HepG2 (cell line): ENCODE measurements at regions not wholly inside any gene's neighbourhood (a gene's known extent, or its start where the extent isn't known, plus 50 kb on each side); places are given as distances from the start of the nearest gene placed in this dataset.

Source experiments
- ATAC-seq: fragments of 200-7000 bp; cut with Tn5 transposase; 3 replicates; pipeline ENCODE4 v1.9.1; 2020; ENCODE audit warnings: mild to moderate bottlenecking, moderate library complexity
- BruUV-seq: library from RNA; stranded (reverse); fragments of 400-500 nt; replicated peaks from 2 replicates; lab custom pipeline; 2021; lab: Mats Ljungman, UMichigan
- CTCF ChIA-PET: fragments of 300-600 bp; formaldehyde crosslinking; extraction: SDS; loops from one replicate; lab custom pipeline; 2021; ENCODE audit warnings: low total read pairs, inconsistent platforms, low intra/inter-chr PET ratio; lab: Yijun Ruan, JAX
- POLR2A ChIA-PET: fragments of 350-600 bp; sonication (Branson Sonifier 250); formaldehyde crosslinking; loops from one replicate; lab custom pipeline; 2020; ENCODE audit warnings: antibody characterized with exemption, inconsistent platforms; lab: Yijun Ruan, JAX
- DNase-seq: peaks from one replicate; pipeline ENCODE4 v3.0.0-alpha.2; 2015; ENCODE audit warnings: low spot score
- FAIRE-seq: peaks from 3 replicates; lab custom pipeline; 2011; peaks lifted over from hg19 to GRCh38; lab: Jason Lieb, UNC
- H2AFZ ChIP-seq: one replicate; pipeline ENCODE4 v1.6.1; 2011; ENCODE audit warnings: low read length, inconsistent platforms
- H3K27ac ChIP-seq: fragments of 300-600 bp; 3 replicates; pipeline ENCODE4 v1.8.0; 2011; ENCODE audit warnings: mixed run types, mild to moderate bottlenecking, mixed read lengths, low read length, inconsistent platforms; ENCODE audit not compliant: insufficient read depth; ENCODE audit errors: extremely low read length
- H3K27me3 ChIP-seq, 2 experiments: fragments of 200-600 bp in 1 of 2; 2 replicates in 1 of 2; 3 replicates in 1 of 2; pipeline versions ENCODE4 v1.6.0 to v1.8.0; 2011; ENCODE audit warnings: low read length in 2 of 2, mild to moderate bottlenecking in 2 of 2, moderate library complexity in 2 of 2, inconsistent platforms in 1 of 2; ENCODE audit not compliant: insufficient read depth in 2 of 2, control insufficient read depth in 1 of 2
- H3K36me3 ChIP-seq, 2 experiments: fragments of 200-600 bp in 1 of 2; replicated peaks in 1 of 2; 2 replicates in 1 of 2; 3 replicates in 1 of 2; pipeline versions ENCODE4 v1.5.1 to v1.8.0; 2011; ENCODE audit warnings: low read length in 2 of 2, inconsistent platforms in 1 of 2; ENCODE audit not compliant: insufficient read depth in 2 of 2, control insufficient read depth in 1 of 2
- H3K4me1 ChIP-seq: 2 replicates; pipeline ENCODE4 v1.5.1; 2012; ENCODE audit warnings: low read length, inconsistent platforms; ENCODE audit not compliant: insufficient read depth
- H3K4me2 ChIP-seq: 2 replicates; pipeline ENCODE4 v1.6.0; 2011; ENCODE audit warnings: low read depth, low read length, inconsistent platforms
- H3K4me3 ChIP-seq, 3 experiments: fragments of 200-600 bp in 1 of 3; sonication (generic), shearing (Covaris generic) in 1 of 3; replicated peaks in 1 of 3; 2 replicates each; pipeline ENCODE4 v1.5.1; 2011 to 2016; ENCODE audit warnings: low read length in 3 of 3, inconsistent platforms in 2 of 3, low read depth in 2 of 3, mild to moderate bottlenecking in 2 of 3, control low read depth in 1 of 3, mixed read lengths in 1 of 3; ENCODE audit not compliant: insufficient read depth in 1 of 3
- H3K79me2 ChIP-seq: one replicate; pipeline ENCODE4 v1.6.1; 2011; ENCODE audit warnings: low read length, inconsistent platforms; ENCODE audit not compliant: insufficient read depth
- H3K9ac ChIP-seq: 2 replicates; pipeline ENCODE4 v1.6.0; 2011; ENCODE audit warnings: mild to moderate bottlenecking, low read depth, low read length, inconsistent platforms; ENCODE audit not compliant: insufficient read depth
- H3K9me3 ChIP-seq: 2 replicates; pipeline ENCODE4 v1.5.1; 2012; ENCODE audit warnings: mild to moderate bottlenecking, low read length
- H4K20me1 ChIP-seq: 2 replicates; pipeline ENCODE4 v1.6.0; 2011; ENCODE audit warnings: inconsistent platforms, mild to moderate bottlenecking, low read length, moderate library complexity; ENCODE audit not compliant: insufficient read depth
- FIP1L1 ChIP-seq: fragments of 200-400 bp; formaldehyde crosslinking; IDR thresholded peaks from 2 replicates; pipeline ENCODE4 v1.6.1; 2018; ENCODE audit warnings: low read depth, mild to moderate bottlenecking, low read length, moderate library complexity, borderline replicate concordance; ENCODE audit not compliant: insufficient read depth
- HOXA9 ChIP-seq: sonication (generic); formaldehyde crosslinking; IDR thresholded peaks from 2 replicates; pipeline ENCODE4 v1.8.1; 2022; ENCODE audit warnings: missing genetic modification reagents, mild to moderate bottlenecking, moderate library complexity, borderline replicate concordance
- JUND ChIP-seq: sonication (generic); formaldehyde crosslinking; IDR thresholded peaks from 2 replicates; pipeline ENCODE4 v1.8.0; 2022; ENCODE audit warnings: mild to moderate bottlenecking, missing genetic modification reagents
- MTA1 ChIP-seq: sonication (generic); formaldehyde crosslinking; IDR thresholded peaks from 2 replicates; pipeline ENCODE4 v1.4.0; 2020; ENCODE audit warnings: missing genetic modification reagents, mild to moderate bottlenecking, borderline replicate concordance
- NR1H2 ChIP-seq: sonication (generic); formaldehyde crosslinking; IDR thresholded peaks from 2 replicates; pipeline ENCODE4 v1.8.1; 2022; ENCODE audit warnings: low read depth, missing genetic modification reagents, borderline replicate concordance
- POLR2AphosphoS5 ChIP-seq: IDR thresholded peaks from 2 replicates; pipeline ENCODE4 v1.6.1; 2012; ENCODE audit warnings: low read depth, low read length
- SP2 ChIP-seq: sonication (generic); formaldehyde crosslinking; IDR thresholded peaks from 2 replicates; pipeline ENCODE4 v1.5.1; 2020; ENCODE audit warnings: mild to moderate bottlenecking, missing genetic modification reagents
- ZBTB3 ChIP-seq: sonication (generic); formaldehyde crosslinking; IDR thresholded peaks from 2 replicates; pipeline ENCODE4 v1.4.0; 2020; ENCODE audit warnings: low read depth, mild to moderate bottlenecking, moderate library complexity, missing genetic modification reagents, borderline replicate concordance
- ZBTB42 ChIP-seq: sonication (generic); formaldehyde crosslinking; IDR thresholded peaks from 2 replicates; pipeline ENCODE4 v1.5.0; 2020; ENCODE audit warnings: mild to moderate bottlenecking, missing genetic modification reagents
- ZKSCAN1 ChIP-seq: fragments of 150-350 bp; IDR thresholded peaks from 2 replicates; pipeline ENCODE4 v1.6.1; 2014; ENCODE audit warnings: low read length
- ZNF274 ChIP-seq: sonication (generic); formaldehyde crosslinking; IDR thresholded peaks from 2 replicates; pipeline ENCODE4 v1.5.1; 2020; ENCODE audit warnings: mild to moderate bottlenecking, missing genetic modification reagents
- ZSCAN25 ChIP-seq: sonication (generic); formaldehyde crosslinking; IDR thresholded peaks from 2 replicates; pipeline ENCODE4 v1.8.0; 2022; ENCODE audit warnings: mild to moderate bottlenecking, missing genetic modification reagents
- WGBS: methylation state at CpG from one replicate; pipeline ENCODE4 v1.1.6; 2017; ENCODE audit warnings: low lambda C conversion rate; 5-methylcytosine and 5-hydroxymethylcytosine counted together
- in situ Hi-C: cut with HindIII; loops from 2 replicates; pipeline ENCODE4 v1.10.0; 2017; ENCODE audit warnings: low pct_unique_long_range_greater_than_20kb; ENCODE audit not compliant: extremely low pct_ligation_motif_present
- intact Hi-C: fragments of 100-400 bp; cut with micrococcal nuclease; formaldehyde crosslinking; loops from one replicate; pipeline ENCODE4 v1.10.0; 2022; ENCODE audit not compliant: unreplicated experiment
- TF ChIP-seq, protein P1 (sequence below): sonication (generic); formaldehyde crosslinking; IDR thresholded peaks from 2 replicates; pipeline ENCODE4 v1.8.1; 2023; ENCODE audit warnings: mild to moderate bottlenecking, missing genetic modification reagents
- TF ChIP-seq, protein P2 (sequence below): sonication (generic); formaldehyde crosslinking; IDR thresholded peaks from 2 replicates; pipeline ENCODE4 v1.9.0; 2021; ENCODE audit warnings: missing genetic modification reagents, mild to moderate bottlenecking, borderline replicate concordance
- TF ChIP-seq, protein P3 (sequence below): IDR thresholded peaks from 2 replicates; pipeline ENCODE4 v1.6.1; 2016; ENCODE audit warnings: low read depth, borderline replicate concordance

DNA sequence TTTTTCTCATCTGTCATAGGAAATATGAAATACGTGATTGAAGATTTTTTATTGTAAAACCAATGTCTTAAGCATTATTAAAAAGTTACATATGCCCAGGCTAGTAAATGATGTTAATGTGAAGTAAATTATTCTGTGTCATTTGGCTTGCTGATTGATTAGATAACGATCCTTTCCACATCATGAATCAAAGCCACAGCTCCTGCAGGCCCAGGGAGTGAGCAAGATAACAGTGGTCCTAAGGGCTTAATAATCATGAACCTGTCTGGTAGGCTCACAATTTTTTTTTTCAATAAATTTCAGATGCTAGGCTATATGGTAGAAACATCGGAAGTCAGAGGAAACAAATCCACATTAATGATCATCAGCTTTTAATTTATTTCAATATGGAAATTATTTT lies 269.0 kb upstream of the SLC10A2 start:
- Histone ChIP-seq H3K36me3 (no peaks in the 10 kb centered on the region), H3K4me2 (no peak overlapping the region), H3K9me3 (peaks cover 71% of the 10 kb centered on the region), H3K4me3 (no peak overlapping the region), H3K27ac (no peak overlapping the region), H3K27me3 (no peaks in the 10 kb centered on the region), H3K9ac (no peak overlapping the region), H4K20me1 (no peaks in the 10 kb centered on the region), H3K4me1 (no peaks in the 10 kb centered on the region), H2AFZ (no peak overlapping the region), H3K79me2 (no peaks in the 10 kb centered on the region)
- ATAC-seq (no peak), DNase-seq (no peak), FAIRE-seq (no peak)
- intact Hi-C loops (no loop called here), in situ Hi-C loops (no loop called here)
- no peak for TF ChIP-seq JUND (CRISPR knock-in tag)
- TF ChIP-seq ZBTB3, result no peak
- no peak for TF ChIP-seq SP2 (CRISPR knock-in tag)
- TF ChIP-seq HOXA9 (CRISPR knock-in tag), result no peak
- no peak for TF ChIP-seq FIP1L1
- TF ChIP-seq, protein P1, sequence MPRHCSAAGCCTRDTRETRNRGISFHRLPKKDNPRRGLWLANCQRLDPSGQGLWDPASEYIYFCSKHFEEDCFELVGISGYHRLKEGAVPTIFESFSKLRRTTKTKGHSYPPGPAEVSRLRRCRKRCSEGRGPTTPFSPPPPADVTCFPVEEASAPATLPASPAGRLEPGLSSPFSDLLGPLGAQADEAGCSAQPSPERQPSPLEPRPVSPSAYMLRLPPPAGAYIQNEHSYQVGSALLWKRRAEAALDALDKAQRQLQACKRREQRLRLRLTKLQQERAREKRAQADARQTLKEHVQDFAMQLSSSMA (CRISPR knock-in tag), result no peak
- TF ChIP-seq POLR2AphosphoS5, result no peak
- no peak for TF ChIP-seq ZNF274 (CRISPR knock-in tag)
- TF ChIP-seq MTA1, result no peak
- TF ChIP-seq, protein P2, sequence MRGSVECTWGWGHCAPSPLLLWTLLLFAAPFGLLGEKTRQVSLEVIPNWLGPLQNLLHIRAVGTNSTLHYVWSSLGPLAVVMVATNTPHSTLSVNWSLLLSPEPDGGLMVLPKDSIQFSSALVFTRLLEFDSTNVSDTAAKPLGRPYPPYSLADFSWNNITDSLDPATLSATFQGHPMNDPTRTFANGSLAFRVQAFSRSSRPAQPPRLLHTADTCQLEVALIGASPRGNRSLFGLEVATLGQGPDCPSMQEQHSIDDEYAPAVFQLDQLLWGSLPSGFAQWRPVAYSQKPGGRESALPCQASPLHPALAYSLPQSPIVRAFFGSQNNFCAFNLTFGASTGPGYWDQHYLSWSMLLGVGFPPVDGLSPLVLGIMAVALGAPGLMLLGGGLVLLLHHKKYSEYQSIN (CRISPR knock-in tag), result no peak
- TF ChIP-seq NR1H2 (CRISPR knock-in tag), result no peak
- TF ChIP-seq, protein P3, sequence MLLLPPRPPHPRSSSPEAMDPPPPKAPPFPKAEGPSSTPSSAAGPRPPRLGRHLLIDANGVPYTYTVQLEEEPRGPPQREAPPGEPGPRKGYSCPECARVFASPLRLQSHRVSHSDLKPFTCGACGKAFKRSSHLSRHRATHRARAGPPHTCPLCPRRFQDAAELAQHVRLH (CRISPR knock-in tag), result no peak
- TF ChIP-seq ZBTB42, result no peak
- TF ChIP-seq ZKSCAN1, result no peak
- no peak for TF ChIP-seq ZSCAN25 (CRISPR knock-in tag)
- ChIA-PET POLR2A (no interaction called here), CTCF (no interaction called here)
- under 1% methylated on average over 3 of the region's 3 CpGs for WGBS
- no TSS peak for BruUV-seq
